OCI-LY1 (cell line): ENCODE measurements at regions not wholly inside any gene's neighbourhood (a gene's known extent, or its start where the extent isn't known, plus 50 kb on each side); places are given as distances from the start of the nearest gene placed in this dataset.

Experiments used
- CTCF ChIP-seq: fragments of 200-600 bp; sonication (generic), shearing (Covaris generic); IDR thresholded peaks from 2 replicates; pipeline ENCODE4 v1.5.1; 2017; ENCODE audit warnings: mild to moderate bottlenecking, antibody characterized with exemption, low read length, moderate library complexity, mixed read lengths
- EZH2 ChIP-seq: fragments of 200-600 bp; sonication (generic), shearing (Covaris generic); IDR thresholded peaks from 2 replicates; pipeline ENCODE4 v1.8.0; 2017; ENCODE audit warnings: borderline replicate concordance, mixed run types, mild to moderate bottlenecking, antibody characterized with exemption, low read length, moderate library complexity, mixed read lengths

DNA sequence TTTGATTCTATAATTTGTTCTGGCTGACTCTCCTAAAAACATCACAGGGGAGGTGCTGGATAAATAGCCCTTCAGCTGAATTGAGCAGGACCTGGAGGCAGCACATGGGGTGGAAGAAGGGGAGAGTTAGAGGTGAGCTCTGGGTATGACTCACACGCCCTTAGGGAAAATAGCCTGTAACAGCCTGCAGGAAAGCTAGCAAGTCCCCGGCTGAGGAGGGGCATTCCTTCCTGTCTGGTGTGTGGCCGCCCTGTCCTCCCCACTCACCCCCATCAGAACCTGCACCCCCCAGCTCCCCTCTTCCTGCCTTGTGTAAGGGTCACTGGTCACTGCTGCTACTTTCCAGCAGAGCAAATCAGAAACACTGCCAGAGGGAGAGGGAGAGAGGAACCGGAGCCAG lies 187.4 kb downstream of the C16orf95 start:
- TF ChIP-seq CTCF (no peak), EZH2 (no peak)
